RWPE2 (cell line): ENCODE measurements at regions not wholly inside any gene's neighbourhood (a gene's known extent, or its start where the extent isn't known, plus 50 kb on each side); places are given as distances from the start of the nearest gene placed in this dataset.
A peak's percentile ranks its signal among the peaks of the same experiment; 100 is the strongest.

Experiments
- ATAC-seq: fragments of 200-7000 bp; cut with Tn5 transposase; 3 replicates; pipeline ENCODE4 v1.9.1; 2021; ENCODE audit warnings: low read depth
- DNase-seq: peaks from one replicate; pipeline ENCODE4 v3.0.0-alpha.2; 2020; ENCODE audit warnings: low spot score
- H3K27ac ChIP-seq: fragments of 450-650 bp; 2 replicates; pipeline ENCODE4 v1.5.1; 2017; ENCODE audit warnings: mild to moderate bottlenecking; ENCODE audit not compliant: poor library complexity, severe bottlenecking
- H3K27me3 ChIP-seq: fragments of 250-450 bp; sonication (Bioruptor Pico); 2 replicates; pipeline ENCODE4 v1.5.1; 2021; ENCODE audit warnings: mild to moderate bottlenecking, moderate library complexity; ENCODE audit not compliant: insufficient read depth, poor library complexity, severe bottlenecking
- H3K36me3 ChIP-seq: fragments of 250-450 bp; sonication (Bioruptor Pico); 2 replicates; pipeline ENCODE4 v1.5.1; 2020; ENCODE audit warnings: low read depth, mild to moderate bottlenecking, moderate library complexity
- H3K4me1 ChIP-seq: fragments of 250-450 bp; sonication (Bioruptor Pico); 2 replicates; pipeline ENCODE4 v1.5.1; 2021; ENCODE audit warnings: mild to moderate bottlenecking, moderate library complexity; ENCODE audit not compliant: insufficient read depth, poor library complexity, severe bottlenecking
- H3K4me3 ChIP-seq: fragments of 250-450 bp; sonication (Bioruptor Pico); 2 replicates; pipeline ENCODE4 v1.5.1; 2021; ENCODE audit warnings: mild to moderate bottlenecking, moderate library complexity; ENCODE audit not compliant: severe bottlenecking
- H3K9me3 ChIP-seq: fragments of 250-450 bp; sonication (Bioruptor Pico); 2 replicates; pipeline ENCODE4 v1.5.1; 2021; ENCODE audit warnings: mild to moderate bottlenecking, moderate library complexity; ENCODE audit not compliant: severe bottlenecking
- TF ChIP-seq, protein P1 (sequence below): fragments of 450-650 bp; IDR thresholded peaks from one replicate; pipeline ENCODE4 v1.5.1; 2017; ENCODE audit warnings: mild to moderate bottlenecking, moderate library complexity; ENCODE audit not compliant: poor library complexity, severe bottlenecking

DNA sequence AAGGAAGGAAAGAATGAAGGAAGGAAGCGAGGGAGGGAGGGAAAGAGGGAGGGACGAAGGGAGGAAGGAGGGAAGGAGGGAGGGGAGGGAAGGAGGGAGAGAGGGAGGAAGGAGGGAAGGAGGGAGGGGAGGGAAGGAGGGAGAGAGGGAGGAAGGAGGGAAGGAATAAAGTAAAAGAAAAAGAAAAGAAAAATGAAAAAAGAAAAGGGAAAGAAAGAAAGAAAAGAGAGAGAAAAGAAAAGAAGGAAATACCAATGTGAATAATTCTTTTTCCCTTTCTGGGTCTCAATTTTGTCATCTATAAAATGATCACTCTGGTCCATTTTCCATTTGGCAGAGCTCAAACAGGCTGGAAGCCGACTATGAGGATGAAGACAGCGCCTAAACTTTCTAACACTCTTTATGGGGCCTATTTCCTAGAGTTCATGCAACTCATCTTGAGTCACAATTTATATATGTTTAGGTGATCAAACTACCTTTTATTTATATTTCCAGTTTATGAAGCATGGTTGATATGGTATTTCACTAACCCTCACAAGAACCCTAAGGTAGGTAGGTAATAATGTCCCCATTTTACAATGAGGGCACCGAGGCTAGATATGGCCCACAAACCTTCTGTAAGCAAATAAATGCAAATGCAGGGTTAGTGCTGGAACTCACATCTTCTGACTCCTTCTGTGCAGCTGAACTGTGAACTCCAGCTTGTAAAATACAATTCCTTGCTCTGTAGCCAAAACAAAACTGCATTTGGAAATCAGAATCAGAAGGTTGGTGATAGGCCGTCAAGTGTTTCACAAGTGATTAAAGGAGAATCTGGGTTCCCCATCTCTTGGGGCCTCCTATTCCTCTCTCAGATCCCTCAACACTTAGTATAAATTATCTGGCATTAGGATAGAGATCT, 434.3 kb downstream of the ETS1 start:
- no peak for ATAC-seq
- Histone ChIP-seq H3K36me3 (no peaks in the 10 kb centered on the region), H3K27me3 (no peaks in the 10 kb centered on the region), H3K4me1 (peaks cover 14% of the 10 kb centered on the region), H3K27ac (no peak overlapping the region), H3K4me3 (no peak overlapping the region), H3K9me3 (no peaks in the 10 kb centered on the region)
- no peak for DNase-seq
- TF ChIP-seq, protein P1, sequence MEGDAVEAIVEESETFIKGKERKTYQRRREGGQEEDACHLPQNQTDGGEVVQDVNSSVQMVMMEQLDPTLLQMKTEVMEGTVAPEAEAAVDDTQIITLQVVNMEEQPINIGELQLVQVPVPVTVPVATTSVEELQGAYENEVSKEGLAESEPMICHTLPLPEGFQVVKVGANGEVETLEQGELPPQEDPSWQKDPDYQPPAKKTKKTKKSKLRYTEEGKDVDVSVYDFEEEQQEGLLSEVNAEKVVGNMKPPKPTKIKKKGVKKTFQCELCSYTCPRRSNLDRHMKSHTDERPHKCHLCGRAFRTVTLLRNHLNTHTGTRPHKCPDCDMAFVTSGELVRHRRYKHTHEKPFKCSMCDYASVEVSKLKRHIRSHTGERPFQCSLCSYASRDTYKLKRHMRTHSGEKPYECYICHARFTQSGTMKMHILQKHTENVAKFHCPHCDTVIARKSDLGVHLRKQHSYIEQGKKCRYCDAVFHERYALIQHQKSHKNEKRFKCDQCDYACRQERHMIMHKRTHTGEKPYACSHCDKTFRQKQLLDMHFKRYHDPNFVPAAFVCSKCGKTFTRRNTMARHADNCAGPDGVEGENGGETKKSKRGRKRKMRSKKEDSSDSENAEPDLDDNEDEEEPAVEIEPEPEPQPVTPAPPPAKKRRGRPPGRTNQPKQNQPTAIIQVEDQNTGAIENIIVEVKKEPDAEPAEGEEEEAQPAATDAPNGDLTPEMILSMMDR: no peak

DNA sequence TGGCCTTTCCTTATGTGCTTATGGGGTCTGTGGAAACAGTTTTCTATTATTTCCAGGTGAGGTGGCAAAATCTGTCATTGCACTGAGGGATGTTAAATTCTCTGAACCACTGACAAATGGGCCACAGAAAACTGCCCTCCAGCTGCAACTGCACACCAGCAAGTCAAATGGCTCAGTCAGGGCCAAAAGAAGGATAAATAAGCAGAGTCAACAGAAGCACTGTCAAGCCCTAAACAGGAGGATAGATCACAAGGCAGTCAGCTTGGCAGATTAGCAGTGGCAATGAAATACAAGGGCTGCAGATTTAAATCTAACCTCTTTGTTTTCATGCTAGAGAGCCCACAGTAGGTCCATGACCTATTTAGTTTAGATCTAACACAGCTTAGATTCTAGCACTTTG, 435.6 kb downstream of the ETS1 start:
- H3K27me3 ChIP-seq: no peaks in the 10 kb centered on the region
- H3K9me3 ChIP-seq: no peaks in the 10 kb centered on the region
- no peak overlapping the region for H3K27ac ChIP-seq
- H3K4me3 ChIP-seq: no peak overlapping the region
- no peaks in the 10 kb centered on the region for H3K36me3 ChIP-seq
- DNase-seq (no peak), ATAC-seq (no peak)
- peaks cover 27% of the 10 kb centered on the region for H3K4me1 ChIP-seq
- TF ChIP-seq, protein P1: no peak

DNA sequence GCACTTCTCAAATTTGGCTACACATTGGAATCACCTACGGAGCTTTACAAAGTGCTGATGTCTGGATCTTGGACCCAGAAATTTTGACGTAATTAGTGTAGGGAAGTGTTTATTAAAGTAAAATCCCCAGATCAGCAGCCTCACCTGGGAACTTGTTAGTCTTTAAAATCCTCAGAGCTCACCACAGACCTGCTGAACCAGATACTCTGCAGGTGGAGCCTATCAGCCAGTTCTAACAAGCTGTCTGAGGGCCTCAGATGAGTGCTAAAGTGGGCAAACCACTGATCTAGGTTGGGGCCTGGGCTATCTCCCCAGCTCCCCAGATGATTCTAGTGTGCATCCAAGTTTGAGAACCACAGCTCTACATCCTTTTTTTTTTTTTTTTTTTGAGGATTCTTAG, 436.0 kb downstream of the ETS1 start:
- Histone ChIP-seq H3K9me3 (no peaks in the 10 kb centered on the region), H3K4me1 (peaks cover 27% of the 10 kb centered on the region), H3K36me3 (no peaks in the 10 kb centered on the region), H3K27ac (no peak overlapping the region), H3K4me3 (no peak overlapping the region), H3K27me3 (no peaks in the 10 kb centered on the region)
- no peak for ATAC-seq
- TF ChIP-seq, protein P1: no peak
- no peak for DNase-seq

DNA sequence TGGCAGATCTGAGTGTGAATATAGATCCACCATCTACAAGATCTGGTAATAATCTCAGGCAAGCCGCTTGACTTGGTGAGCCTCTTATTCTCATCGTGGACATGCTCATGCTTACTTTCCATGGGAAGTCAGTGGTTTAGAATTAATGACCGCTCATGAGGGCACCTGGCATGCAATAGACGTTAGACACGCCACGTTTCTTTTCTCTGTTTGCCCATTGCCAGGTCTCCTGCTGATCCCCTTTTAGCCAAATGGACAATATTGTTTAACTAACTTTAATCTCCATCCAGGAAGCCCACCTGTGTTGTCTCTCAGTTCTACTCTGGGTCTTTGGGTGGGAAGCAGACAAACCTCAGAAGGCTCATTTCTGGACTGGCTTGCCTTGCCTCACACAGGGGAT, 439.1 kb downstream of the ETS1 start:
- TF ChIP-seq, protein P1: no peak
- Histone ChIP-seq H3K4me1 (peaks cover 27% of the 10 kb centered on the region), H3K4me3 (no peak overlapping the region), H3K27ac (peak overlapping the region; percentile 92), H3K27me3 (no peaks in the 10 kb centered on the region), H3K36me3 (no peaks in the 10 kb centered on the region), H3K9me3 (no peaks in the 10 kb centered on the region)
- ATAC-seq: no peak
- DNase-seq: no peak
